CMK (cell line): ENCODE measurements at regions not wholly inside any gene's neighbourhood (a gene's known extent, or its start where the extent isn't known, plus 50 kb on each side); places are given as distances from the start of the nearest gene placed in this dataset.

Experiments used
- DNase-seq: peaks from one replicate; pipeline ENCODE4 v3.0.0-alpha.2; 2010; ENCODE audit warnings: low read depth

DNA sequence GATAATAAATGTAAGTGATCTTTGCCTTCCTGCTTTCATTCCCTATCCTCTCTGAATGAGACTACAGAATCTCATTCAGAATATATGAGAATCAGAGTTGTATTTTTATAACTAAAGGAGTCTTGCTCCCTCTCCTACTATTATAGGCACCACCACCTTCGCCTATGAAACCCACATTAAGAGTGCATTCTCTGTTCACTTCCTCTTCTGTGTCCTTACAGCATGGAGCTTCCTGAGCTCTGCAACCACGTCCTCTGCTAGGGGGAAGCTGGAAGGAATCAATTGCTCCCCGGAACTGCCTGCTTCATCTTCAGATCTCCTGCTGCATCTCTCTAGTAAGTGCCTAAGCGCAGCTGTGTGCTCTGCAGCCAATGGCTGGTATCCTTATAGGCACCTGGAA, 820.7 kb downstream of the GRID1 start:
- DNase-seq, result no peak

DNA sequence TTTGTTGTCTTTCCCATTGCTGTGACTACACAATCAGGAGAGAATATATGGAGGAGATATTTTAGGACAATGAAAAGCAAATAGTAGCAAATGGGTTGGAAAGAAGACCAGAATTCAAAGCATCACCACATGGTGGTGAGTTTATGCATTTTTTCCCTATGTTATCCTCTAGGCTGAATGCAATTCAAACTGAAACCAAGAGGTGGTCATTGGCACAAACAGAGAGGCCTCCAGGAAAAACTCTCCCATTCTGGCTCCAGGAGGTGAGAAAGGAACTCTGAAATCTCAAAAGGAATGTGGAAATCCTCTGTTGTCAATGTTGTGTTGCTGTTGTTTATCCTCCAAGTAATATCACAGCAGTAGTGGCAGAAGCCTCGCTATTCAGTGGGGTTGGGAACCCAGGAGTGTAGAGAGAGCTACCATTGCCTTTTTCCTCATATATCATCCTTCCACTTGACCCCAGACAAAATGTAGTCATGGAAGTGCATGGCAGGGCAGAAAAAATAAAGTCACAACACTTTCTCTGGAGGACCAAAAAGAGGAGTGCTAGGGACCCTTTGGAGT, 819.1 kb downstream of the GRID1 start:
- no peak for DNase-seq

DNA sequence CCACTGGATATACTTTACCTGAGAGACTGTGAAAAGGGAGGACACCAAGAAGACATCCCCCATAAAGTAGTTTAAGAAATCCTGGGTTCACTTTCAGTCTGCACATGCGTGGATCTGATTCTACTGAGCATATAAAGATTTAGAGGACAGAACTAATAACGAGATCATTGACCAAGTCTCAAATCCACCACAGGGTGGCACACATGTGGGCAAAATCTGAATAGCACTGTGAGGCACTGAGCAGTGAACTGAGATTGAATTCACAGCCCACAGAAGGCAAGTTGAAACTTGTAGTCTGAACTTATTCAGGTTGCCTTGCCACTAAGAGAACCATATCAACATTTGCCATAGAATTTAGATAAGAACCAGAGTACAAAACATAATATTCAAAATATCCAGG, 818.6 kb downstream of the GRID1 start:
- DNase-seq, result no peak
